GM23338 (cell line): ENCODE measurements at regions not wholly inside any gene's neighbourhood (a gene's known extent, or its start where the extent isn't known, plus 50 kb on each side); places are given as distances from the start of the nearest gene placed in this dataset.

Experiments
- ATAC-seq: fragments of 200-7000 bp; cut with Tn5 transposase; 3 replicates; pipeline ENCODE4 v1.9.1; 2020
- DNase-seq: peaks from one replicate; pipeline ENCODE4 v3.0.0-alpha.2; 2015; ENCODE audit warnings: low spot score
- H2AFZ ChIP-seq: fragments of 200-600 bp; sonication (generic); 2 replicates; pipeline ENCODE4 v1.8.0; 2016; ENCODE audit warnings: antibody characterized with exemption, mild to moderate bottlenecking, moderate library complexity
- H3F3A ChIP-seq: fragments of 200-600 bp; sonication (generic); replicated peaks from 2 replicates; pipeline ENCODE4 v1.8.0; 2017; ENCODE audit warnings: antibody characterized with exemption, mixed run types, low read depth
- H3K27ac ChIP-seq: fragments of 200-600 bp; sonication (generic); 2 replicates; pipeline ENCODE4 v1.6.1; 2016; ENCODE audit warnings: low read depth
- H3K27me3 ChIP-seq: fragments of 200-600 bp; sonication (generic); 2 replicates; pipeline ENCODE4 v1.8.0; 2016; ENCODE audit warnings: mild to moderate bottlenecking, mixed run types, moderate library complexity; ENCODE audit not compliant: insufficient read depth
- H3K36me3 ChIP-seq: fragments of 200-600 bp; sonication (generic); 2 replicates; pipeline ENCODE4 v1.8.0; 2016; ENCODE audit warnings: mild to moderate bottlenecking; ENCODE audit not compliant: insufficient read depth
- H3K4me1 ChIP-seq: fragments of 200-600 bp; sonication (generic); 2 replicates; pipeline ENCODE4 v1.8.0; 2016; ENCODE audit warnings: mild to moderate bottlenecking, moderate library complexity; ENCODE audit not compliant: insufficient read depth
- H3K4me2 ChIP-seq: fragments of 200-600 bp; sonication (generic); 2 replicates; pipeline ENCODE4 v1.7.1; 2017; ENCODE audit warnings: mixed run types
- H3K4me3 ChIP-seq: fragments of 200-600 bp; sonication (generic); 2 replicates; pipeline ENCODE4 v1.6.1; 2016; ENCODE audit warnings: mixed run types
- H3K79me2 ChIP-seq: fragments of 200-600 bp; sonication (generic); replicated peaks from 2 replicates; pipeline ENCODE4 v1.8.0; 2017; ENCODE audit warnings: mild to moderate bottlenecking; ENCODE audit not compliant: insufficient read depth
- H3K9me2 ChIP-seq: fragments of 200-600 bp; sonication (generic); 2 replicates; pipeline ENCODE4 v1.8.0; 2017; ENCODE audit not compliant: insufficient read depth
- H4K20me1 ChIP-seq: fragments of 200-600 bp; sonication (generic); replicated peaks from 2 replicates; pipeline ENCODE4 v1.8.0; 2017; ENCODE audit warnings: mild to moderate bottlenecking; ENCODE audit not compliant: insufficient read depth
- H3K27ac Mint-ChIP-seq: 2 replicates; pipeline ENCODE4 v1.8.0; 2020; ENCODE audit warnings: inconsistent platforms, mild to moderate bottlenecking, moderate library complexity, mixed read lengths
- H3K27me3 Mint-ChIP-seq: 3 replicates; pipeline ENCODE4 v1.8.0; 2022; ENCODE audit warnings: low read depth, mild to moderate bottlenecking, moderate library complexity, mixed read lengths, inconsistent platforms; ENCODE audit not compliant: insufficient read depth, poor library complexity
- H3K36me3 Mint-ChIP-seq: 3 replicates; pipeline ENCODE4 v1.8.0; 2021; ENCODE audit warnings: low read depth, mild to moderate bottlenecking, inconsistent platforms, moderate library complexity, mixed read lengths
- H3K4me1 Mint-ChIP-seq: 3 replicates; pipeline ENCODE4 v1.8.0; 2020; ENCODE audit warnings: mild to moderate bottlenecking, inconsistent platforms, mixed read lengths
- H3K4me3 Mint-ChIP-seq: 3 replicates; pipeline ENCODE4 v1.8.0; 2021; ENCODE audit warnings: moderate library complexity, mild to moderate bottlenecking, inconsistent platforms, mixed read lengths
- H3K9me3 Mint-ChIP-seq: 3 replicates; pipeline ENCODE4 v1.8.0; 2020; ENCODE audit warnings: moderate library complexity, mild to moderate bottlenecking, inconsistent platforms, mixed read lengths
- CREB1 ChIP-seq: fragments of 250-450 bp; sonication (Bioruptor Pico); IDR thresholded peaks from 2 replicates; pipeline ENCODE4 v1.5.0; 2020; ENCODE audit warnings: low read depth, mild to moderate bottlenecking, moderate library complexity
- EZH2 ChIP-seq: fragments of 200-600 bp; sonication (generic); IDR thresholded peaks from one replicate; pipeline ENCODE4 v1.8.0; 2017; ENCODE audit warnings: antibody characterized with exemption, mild to moderate bottlenecking, low read depth; ENCODE audit not compliant: unreplicated experiment
- EZH2phosphoT487 ChIP-seq: fragments of 200-600 bp; sonication (generic); IDR thresholded peaks from one replicate; pipeline ENCODE4 v1.8.1; 2018; ENCODE audit warnings: antibody characterized with exemption; ENCODE audit not compliant: unreplicated experiment
- NANOG ChIP-seq: IDR thresholded peaks from 2 replicates; pipeline ENCODE4 v1.6.1; 2016; ENCODE audit warnings: antibody characterized with exemption, borderline replicate concordance
- POLR2AphosphoS5 ChIP-seq: IDR thresholded peaks from 2 replicates; pipeline ENCODE4 v1.6.1; 2016; ENCODE audit warnings: antibody characterized with exemption, low read depth
- STAT1 ChIP-seq: IDR thresholded peaks from one replicate; pipeline ENCODE4 v1.6.1; 2016; ENCODE audit warnings: antibody characterized with exemption; ENCODE audit not compliant: unreplicated experiment
- ZNF114 ChIP-seq: fragments of 250-450 bp; sonication (Bioruptor Pico); IDR thresholded peaks from 2 replicates; pipeline ENCODE4 v1.5.0; 2020; ENCODE audit warnings: mild to moderate bottlenecking, moderate library complexity
- ZNF331 ChIP-seq: fragments of 250-450 bp; sonication (Bioruptor Pico); IDR thresholded peaks from 2 replicates; pipeline ENCODE4 v1.5.0; 2020; ENCODE audit warnings: low read depth, mild to moderate bottlenecking, moderate library complexity
- TF ChIP-seq, protein P1 (sequence below): IDR thresholded peaks from one replicate; pipeline ENCODE4 v1.6.1; 2018; ENCODE audit warnings: antibody characterized with exemption; ENCODE audit not compliant: unreplicated experiment
- TF ChIP-seq, protein P2 (sequence below): fragments of 250-450 bp; sonication (Bioruptor Pico); IDR thresholded peaks from 2 replicates; pipeline ENCODE4 v1.5.0; 2020; ENCODE audit warnings: mild to moderate bottlenecking, moderate library complexity
- TF ChIP-seq, protein P3 (sequence below): IDR thresholded peaks from 2 replicates; pipeline ENCODE4 v1.6.1; 2016; ENCODE audit warnings: antibody characterized with exemption

DNA sequence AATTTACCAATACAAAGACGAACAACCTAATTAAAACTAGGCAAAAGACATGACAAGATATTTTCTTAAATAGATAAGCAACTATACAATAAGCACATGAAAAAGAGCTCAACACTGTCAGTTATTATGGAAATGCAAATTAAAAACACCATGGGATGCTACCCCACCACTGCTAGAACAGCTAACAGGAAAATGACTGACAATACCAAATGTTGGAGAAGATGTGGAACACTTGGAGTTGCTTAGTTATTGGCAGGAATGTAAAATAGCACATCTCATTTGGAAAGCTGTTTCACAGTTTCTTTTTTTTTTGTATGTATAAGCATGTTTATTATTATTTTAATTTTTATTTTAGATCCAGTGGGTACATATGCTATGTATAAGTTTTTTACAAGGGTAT is 84.4 kb downstream of the CYRIA start (continued):
- TF ChIP-seq, protein P1, sequence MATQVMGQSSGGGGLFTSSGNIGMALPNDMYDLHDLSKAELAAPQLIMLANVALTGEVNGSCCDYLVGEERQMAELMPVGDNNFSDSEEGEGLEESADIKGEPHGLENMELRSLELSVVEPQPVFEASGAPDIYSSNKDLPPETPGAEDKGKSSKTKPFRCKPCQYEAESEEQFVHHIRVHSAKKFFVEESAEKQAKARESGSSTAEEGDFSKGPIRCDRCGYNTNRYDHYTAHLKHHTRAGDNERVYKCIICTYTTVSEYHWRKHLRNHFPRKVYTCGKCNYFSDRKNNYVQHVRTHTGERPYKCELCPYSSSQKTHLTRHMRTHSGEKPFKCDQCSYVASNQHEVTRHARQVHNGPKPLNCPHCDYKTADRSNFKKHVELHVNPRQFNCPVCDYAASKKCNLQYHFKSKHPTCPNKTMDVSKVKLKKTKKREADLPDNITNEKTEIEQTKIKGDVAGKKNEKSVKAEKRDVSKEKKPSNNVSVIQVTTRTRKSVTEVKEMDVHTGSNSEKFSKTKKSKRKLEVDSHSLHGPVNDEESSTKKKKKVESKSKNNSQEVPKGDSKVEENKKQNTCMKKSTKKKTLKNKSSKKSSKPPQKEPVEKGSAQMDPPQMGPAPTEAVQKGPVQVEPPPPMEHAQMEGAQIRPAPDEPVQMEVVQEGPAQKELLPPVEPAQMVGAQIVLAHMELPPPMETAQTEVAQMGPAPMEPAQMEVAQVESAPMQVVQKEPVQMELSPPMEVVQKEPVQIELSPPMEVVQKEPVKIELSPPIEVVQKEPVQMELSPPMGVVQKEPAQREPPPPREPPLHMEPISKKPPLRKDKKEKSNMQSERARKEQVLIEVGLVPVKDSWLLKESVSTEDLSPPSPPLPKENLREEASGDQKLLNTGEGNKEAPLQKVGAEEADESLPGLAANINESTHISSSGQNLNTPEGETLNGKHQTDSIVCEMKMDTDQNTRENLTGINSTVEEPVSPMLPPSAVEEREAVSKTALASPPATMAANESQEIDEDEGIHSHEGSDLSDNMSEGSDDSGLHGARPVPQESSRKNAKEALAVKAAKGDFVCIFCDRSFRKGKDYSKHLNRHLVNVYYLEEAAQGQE = no peak
- TF ChIP-seq STAT1 (no peak), NANOG (no peak), EZH2phosphoT487 (no peak), POLR2AphosphoS5 (no peak), EZH2 (no peak)
- TF ChIP-seq, protein P2, sequence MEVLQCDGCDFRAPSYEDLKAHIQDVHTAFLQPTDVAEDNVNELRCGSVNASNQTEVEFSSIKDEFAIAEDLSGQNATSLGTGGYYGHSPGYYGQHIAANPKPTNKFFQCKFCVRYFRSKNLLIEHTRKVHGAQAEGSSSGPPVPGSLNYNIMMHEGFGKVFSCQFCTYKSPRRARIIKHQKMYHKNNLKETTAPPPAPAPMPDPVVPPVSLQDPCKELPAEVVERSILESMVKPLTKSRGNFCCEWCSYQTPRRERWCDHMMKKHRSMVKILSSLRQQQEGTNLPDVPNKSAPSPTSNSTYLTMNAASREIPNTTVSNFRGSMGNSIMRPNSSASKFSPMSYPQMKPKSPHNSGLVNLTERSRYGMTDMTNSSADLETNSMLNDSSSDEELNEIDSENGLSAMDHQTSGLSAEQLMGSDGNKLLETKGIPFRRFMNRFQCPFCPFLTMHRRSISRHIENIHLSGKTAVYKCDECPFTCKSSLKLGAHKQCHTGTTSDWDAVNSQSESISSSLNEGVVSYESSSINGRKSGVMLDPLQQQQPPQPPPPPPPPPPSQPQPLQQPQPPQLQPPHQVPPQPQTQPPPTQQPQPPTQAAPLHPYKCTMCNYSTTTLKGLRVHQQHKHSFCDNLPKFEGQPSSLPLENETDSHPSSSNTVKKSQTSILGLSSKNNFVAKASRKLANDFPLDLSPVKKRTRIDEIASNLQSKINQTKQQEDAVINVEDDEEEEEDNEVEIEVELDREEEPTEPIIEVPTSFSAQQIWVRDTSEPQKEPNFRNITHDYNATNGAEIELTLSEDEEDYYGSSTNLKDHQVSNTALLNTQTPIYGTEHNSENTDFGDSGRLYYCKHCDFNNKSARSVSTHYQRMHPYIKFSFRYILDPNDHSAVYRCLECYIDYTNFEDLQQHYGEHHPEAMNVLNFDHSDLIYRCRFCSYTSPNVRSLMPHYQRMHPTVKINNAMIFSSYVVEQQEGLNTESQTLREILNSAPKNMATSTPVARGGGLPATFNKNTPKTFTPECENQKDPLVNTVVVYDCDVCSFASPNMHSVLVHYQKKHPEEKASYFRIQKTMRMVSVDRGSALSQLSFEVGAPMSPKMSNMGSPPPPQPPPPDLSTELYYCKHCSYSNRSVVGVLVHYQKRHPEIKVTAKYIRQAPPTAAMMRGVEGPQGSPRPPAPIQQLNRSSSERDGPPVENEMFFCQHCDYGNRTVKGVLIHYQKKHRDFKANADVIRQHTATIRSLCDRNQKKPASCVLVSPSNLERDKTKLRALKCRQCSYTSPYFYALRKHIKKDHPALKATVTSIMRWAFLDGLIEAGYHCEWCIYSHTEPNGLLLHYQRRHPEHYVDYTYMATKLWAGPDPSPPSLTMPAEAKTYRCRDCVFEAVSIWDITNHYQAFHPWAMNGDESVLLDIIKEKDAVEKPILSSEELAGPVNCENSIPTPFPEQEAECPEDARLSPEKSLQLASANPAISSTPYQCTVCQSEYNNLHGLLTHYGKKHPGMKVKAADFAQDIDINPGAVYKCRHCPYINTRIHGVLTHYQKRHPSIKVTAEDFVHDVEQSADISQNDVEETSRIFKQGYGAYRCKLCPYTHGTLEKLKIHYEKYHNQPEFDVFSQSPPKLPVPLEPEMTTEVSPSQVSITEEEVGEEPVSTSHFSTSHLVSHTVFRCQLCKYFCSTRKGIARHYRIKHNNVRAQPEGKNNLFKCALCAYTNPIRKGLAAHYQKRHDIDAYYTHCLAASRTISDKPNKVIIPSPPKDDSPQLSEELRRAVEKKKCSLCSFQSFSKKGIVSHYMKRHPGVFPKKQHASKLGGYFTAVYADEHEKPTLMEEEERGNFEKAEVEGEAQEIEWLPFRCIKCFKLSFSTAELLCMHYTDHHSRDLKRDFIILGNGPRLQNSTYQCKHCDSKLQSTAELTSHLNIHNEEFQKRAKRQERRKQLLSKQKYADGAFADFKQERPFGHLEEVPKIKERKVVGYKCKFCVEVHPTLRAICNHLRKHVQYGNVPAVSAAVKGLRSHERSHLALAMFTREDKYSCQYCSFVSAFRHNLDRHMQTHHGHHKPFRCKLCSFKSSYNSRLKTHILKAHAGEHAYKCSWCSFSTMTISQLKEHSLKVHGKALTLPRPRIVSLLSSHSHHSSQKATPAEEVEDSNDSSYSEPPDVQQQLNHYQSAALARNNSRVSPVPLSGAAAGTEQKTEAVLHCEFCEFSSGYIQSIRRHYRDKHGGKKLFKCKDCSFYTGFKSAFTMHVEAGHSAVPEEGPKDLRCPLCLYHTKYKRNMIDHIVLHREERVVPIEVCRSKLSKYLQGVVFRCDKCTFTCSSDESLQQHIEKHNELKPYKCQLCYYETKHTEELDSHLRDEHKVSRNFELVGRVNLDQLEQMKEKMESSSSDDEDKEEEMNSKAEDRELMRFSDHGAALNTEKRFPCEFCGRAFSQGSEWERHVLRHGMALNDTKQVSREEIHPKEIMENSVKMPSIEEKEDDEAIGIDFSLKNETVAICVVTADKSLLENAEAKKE (CRISPR knock-in tag) = no peak

DNA sequence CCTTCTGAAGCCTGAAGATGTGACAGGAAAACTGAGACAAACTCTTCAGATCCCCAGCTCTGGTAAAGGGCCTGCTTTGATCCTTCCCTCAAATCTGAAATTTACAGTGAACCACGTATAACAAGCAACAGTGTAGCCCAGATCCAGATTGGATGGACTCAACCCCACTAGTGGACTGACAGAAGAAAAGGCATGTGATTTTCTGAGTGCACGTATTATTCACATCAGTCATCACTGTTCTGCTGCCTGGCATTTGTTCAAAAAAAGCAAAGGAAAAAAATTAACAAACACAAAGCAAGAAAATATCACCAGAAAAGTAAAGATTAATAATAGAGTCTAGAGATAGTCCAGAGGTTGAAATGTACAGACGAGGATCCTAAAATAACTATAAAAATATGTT is 87.6 kb downstream of the CYRIA start:
- DNase-seq (no peak), ATAC-seq (no peak)
- H3K4me3 ChIP-seq = no peak overlapping the region
- peaks cover 23% of the 10 kb centered on the region for H3K36me3 Mint-ChIP-seq
- no peaks in the 10 kb centered on the region for H3K79me2 ChIP-seq
- H4K20me1 ChIP-seq = no peaks in the 10 kb centered on the region
- no peak overlapping the region for H3K4me3 Mint-ChIP-seq
- no peaks in the 10 kb centered on the region for H3K9me2 ChIP-seq
- H3K27me3 Mint-ChIP-seq = peaks cover 2% of the 10 kb centered on the region
- no peak overlapping the region for H3K4me2 ChIP-seq
- H3K27ac ChIP-seq = no peak overlapping the region
- H3K4me1 Mint-ChIP-seq = no peaks in the 10 kb centered on the region; the same call in 2 of the 3 replicates
- H3K27ac Mint-ChIP-seq = no peak overlapping the region
- H3K9me3 Mint-ChIP-seq = peaks cover 31% of the 10 kb centered on the region
- no peaks in the 10 kb centered on the region for H3F3A ChIP-seq
- H3K4me1 ChIP-seq = no peaks in the 10 kb centered on the region
- H3K27me3 ChIP-seq = no peaks in the 10 kb centered on the region
- no peaks in the 10 kb centered on the region for H3K36me3 ChIP-seq
- H2AFZ ChIP-seq = no peak overlapping the region
- TF ChIP-seq EZH2 (no peak), NANOG (no peak), ZNF114 (CRISPR knock-in tag) (no peak), ZNF331 (CRISPR knock-in tag) (no peak), CREB1 (CRISPR knock-in tag) (no peak), STAT1 (no peak), POLR2AphosphoS5 (no peak)
- TF ChIP-seq, protein P3, sequence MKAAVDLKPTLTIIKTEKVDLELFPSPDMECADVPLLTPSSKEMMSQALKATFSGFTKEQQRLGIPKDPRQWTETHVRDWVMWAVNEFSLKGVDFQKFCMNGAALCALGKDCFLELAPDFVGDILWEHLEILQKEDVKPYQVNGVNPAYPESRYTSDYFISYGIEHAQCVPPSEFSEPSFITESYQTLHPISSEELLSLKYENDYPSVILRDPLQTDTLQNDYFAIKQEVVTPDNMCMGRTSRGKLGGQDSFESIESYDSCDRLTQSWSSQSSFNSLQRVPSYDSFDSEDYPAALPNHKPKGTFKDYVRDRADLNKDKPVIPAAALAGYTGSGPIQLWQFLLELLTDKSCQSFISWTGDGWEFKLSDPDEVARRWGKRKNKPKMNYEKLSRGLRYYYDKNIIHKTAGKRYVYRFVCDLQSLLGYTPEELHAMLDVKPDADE = no peak
- TF ChIP-seq, protein P1 = no peak
